Loucy (cell line): ENCODE measurements at regions not wholly inside any gene's neighbourhood (a gene's known extent, or its start where the extent isn't known, plus 50 kb on each side); places are given as distances from the start of the nearest gene placed in this dataset.

Source experiments
- H2AFZ ChIP-seq: fragments of 200-600 bp; sonication (generic); 2 replicates; pipeline ENCODE4 v1.6.0; 2016; ENCODE audit warnings: antibody characterized with exemption, mild to moderate bottlenecking, low read length, moderate library complexity
- H3F3A ChIP-seq: fragments of 200-600 bp; 2 replicates; pipeline ENCODE4 v1.6.0; 2016; ENCODE audit warnings: antibody characterized with exemption, low read depth, mild to moderate bottlenecking
- H3K27me3 ChIP-seq: fragments of 200-600 bp; sonication (generic); 2 replicates; pipeline ENCODE4 v1.6.1; 2014; ENCODE audit warnings: low read length, mild to moderate bottlenecking; ENCODE audit not compliant: insufficient read depth, poor library complexity, severe bottlenecking
- H3K36me3 ChIP-seq: fragments of 200-600 bp; sonication (generic); 2 replicates; pipeline ENCODE4 v1.6.1; 2016; ENCODE audit warnings: low read length; ENCODE audit not compliant: insufficient read depth
- H3K4me1 ChIP-seq: fragments of 200-600 bp; sonication (generic); 2 replicates; pipeline ENCODE4 v1.5.1; 2014; ENCODE audit warnings: low read length, mild to moderate bottlenecking; ENCODE audit not compliant: insufficient read depth, poor library complexity, severe bottlenecking
- H3K4me2 ChIP-seq: fragments of 200-600 bp; sonication (generic); 2 replicates; pipeline ENCODE4 v1.6.0; 2014; ENCODE audit warnings: antibody characterized with exemption, low read length, low read depth, mild to moderate bottlenecking; ENCODE audit not compliant: poor library complexity, severe bottlenecking
- H3K4me3 ChIP-seq: fragments of 200-600 bp; sonication (generic); 2 replicates; pipeline ENCODE4 v1.5.1; 2014; ENCODE audit warnings: low read length, mild to moderate bottlenecking, mixed read lengths; ENCODE audit not compliant: poor library complexity, severe bottlenecking
- H3K79me2 ChIP-seq: fragments of 200-600 bp; sonication (generic); 2 replicates; pipeline ENCODE4 v1.6.1; 2014; ENCODE audit warnings: low read length; ENCODE audit not compliant: insufficient read depth
- H3K9ac ChIP-seq: fragments of 200-600 bp; sonication (generic); 2 replicates; pipeline ENCODE4 v1.6.0; 2014; ENCODE audit warnings: mild to moderate bottlenecking, low read depth, low read length, moderate library complexity; ENCODE audit not compliant: poor library complexity, severe bottlenecking
- H3K9me2 ChIP-seq: fragments of 200-600 bp; sonication (generic); replicated peaks from 2 replicates; pipeline ENCODE4 v1.6.1; 2016; ENCODE audit warnings: low read depth, low read length, mixed read lengths
- H3K9me3 ChIP-seq: fragments of 200-600 bp; sonication (generic); 2 replicates; pipeline ENCODE4 v1.6.1; 2014; ENCODE audit warnings: mild to moderate bottlenecking, antibody characterized with exemption, low read length, low read depth; ENCODE audit not compliant: insufficient read depth
- H4K20me1 ChIP-seq: fragments of 200-600 bp; sonication (generic); 2 replicates; pipeline ENCODE4 v1.6.0; 2014; ENCODE audit warnings: antibody characterized with exemption, low read length, mild to moderate bottlenecking; ENCODE audit not compliant: insufficient read depth, poor library complexity, severe bottlenecking
- CTCF ChIP-seq: fragments of 200-600 bp; sonication (generic); conservative IDR thresholded peaks from 2 replicates; pipeline ENCODE4 v1.5.1; 2014; ENCODE audit warnings: mild to moderate bottlenecking, antibody characterized with exemption, low read length
- EZH2phosphoT487 ChIP-seq: fragments of 200-600 bp; IDR thresholded peaks from 2 replicates; pipeline ENCODE4 v1.6.1; 2018; ENCODE audit warnings: antibody characterized with exemption, mild to moderate bottlenecking, moderate library complexity, borderline replicate concordance

GRCh38 chr5:3996707-3997336 lies 401.2 kb downstream of the IRX1 start:
- no peak overlapping the region for H3K9ac ChIP-seq
- no peak for TF ChIP-seq CTCF
- no peak for TF ChIP-seq EZH2phosphoT487
- no peak overlapping the region for H3K4me2 ChIP-seq
- no peaks in the 10 kb centered on the region for H3K27me3 ChIP-seq
- peaks cover 65% of the 10 kb centered on the region for H3K4me1 ChIP-seq
- H3F3A ChIP-seq: no peaks in the 10 kb centered on the region
- H4K20me1 ChIP-seq: no peaks in the 10 kb centered on the region
- H3K36me3 ChIP-seq: no peaks in the 10 kb centered on the region
- H3K79me2 ChIP-seq: no peaks in the 10 kb centered on the region
- no peak overlapping the region for H2AFZ ChIP-seq
- no peak overlapping the region for H3K4me3 ChIP-seq
- H3K9me3 ChIP-seq: no peaks in the 10 kb centered on the region
- H3K9me2 ChIP-seq: no peaks in the 10 kb centered on the region

GRCh38 chr5:3997670-3998069 lies 402.0 kb downstream of the IRX1 start:
- H3K27me3 ChIP-seq: no peaks in the 10 kb centered on the region
- peaks cover 65% of the 10 kb centered on the region for H3K4me1 ChIP-seq
- H4K20me1 ChIP-seq: no peaks in the 10 kb centered on the region
- H3K36me3 ChIP-seq: no peaks in the 10 kb centered on the region
- H3K9me2 ChIP-seq: no peaks in the 10 kb centered on the region
- TF ChIP-seq EZH2phosphoT487: no peak
- peak; percentile 42 for TF ChIP-seq CTCF
- H2AFZ ChIP-seq: peak overlapping the region; percentile 52; the same call in 1 of the 2 replicates
- H3K9me3 ChIP-seq: no peaks in the 10 kb centered on the region
- no peak overlapping the region for H3K4me2 ChIP-seq
- H3K9ac ChIP-seq: no peak overlapping the region
- no peaks in the 10 kb centered on the region for H3F3A ChIP-seq
- H3K4me3 ChIP-seq: no peak overlapping the region
- no peaks in the 10 kb centered on the region for H3K79me2 ChIP-seq

- Histone ChIP-seq H3K79me2 (no peaks in the 10 kb centered on the region), H3K36me3 (no peaks in the 10 kb centered on the region), H3K27me3 (no peaks in the 10 kb centered on the region), H3K4me1 (peaks cover 46% of the 10 kb centered on the region), H3K9me2 (no peaks in the 10 kb centered on the region), H3F3A (no peaks in the 10 kb centered on the region), H2AFZ (no peak overlapping the region), H3K9me3 (no peaks in the 10 kb centered on the region), H3K9ac (peak overlapping the region; percentile 33), H3K4me3 (no peak overlapping the region), H4K20me1 (no peaks in the 10 kb centered on the region), H3K4me2 (peak overlapping the region; percentile 48)
- no peak for TF ChIP-seq CTCF
- TF ChIP-seq EZH2phosphoT487: no peak
Measured at GRCh38 chr5:3999929-4000328, 404.3 kb downstream of the IRX1 start.
